GM21447 (cell line): ENCODE measurements at regions not wholly inside any gene's neighbourhood (a gene's known extent, or its start where the extent isn't known, plus 50 kb on each side); places are given as distances from the start of the nearest gene placed in this dataset.

Experiments used
- ATAC-seq: cut with Tn5 transposase; IDR thresholded peaks from one replicate; pipeline ENCODE4 v1.9.1; 2021; ENCODE audit not compliant: unreplicated experiment

- ATAC-seq: no peak
Measured at GRCh38 chr13:77480066-77480465, 55.4 kb upstream of the SCEL start.

- no peak for ATAC-seq
Measured at GRCh38 chr13:77479326-77479725, 56.2 kb upstream of the SCEL start.

- no peak for ATAC-seq
Measured at GRCh38 chr13:77477299-77477848, 58.1 kb upstream of the SCEL start.

DNA sequence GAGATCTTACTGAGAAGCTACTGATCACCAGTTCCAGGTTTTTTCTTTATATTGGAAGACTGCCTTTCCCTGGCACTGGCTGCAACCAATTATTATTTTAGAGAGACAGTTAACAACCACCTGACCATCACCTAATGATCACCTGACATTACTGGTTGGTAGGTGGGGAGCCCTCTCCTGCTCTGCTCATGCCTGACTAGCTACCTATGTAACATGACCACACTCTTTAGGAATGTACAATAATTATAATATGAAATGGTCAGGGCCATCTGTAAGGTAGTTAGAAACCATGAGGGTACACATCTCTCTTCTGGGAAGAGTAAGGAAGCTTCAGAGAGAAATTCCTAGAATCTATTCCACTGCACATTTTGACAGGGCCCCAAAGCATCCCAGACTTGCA, 59.0 kb upstream of the SCEL start:
- no peak for ATAC-seq

GRCh38 chr13:77475345-77476084, 60.0 kb upstream of the SCEL start:
- no peak for ATAC-seq

DNA sequence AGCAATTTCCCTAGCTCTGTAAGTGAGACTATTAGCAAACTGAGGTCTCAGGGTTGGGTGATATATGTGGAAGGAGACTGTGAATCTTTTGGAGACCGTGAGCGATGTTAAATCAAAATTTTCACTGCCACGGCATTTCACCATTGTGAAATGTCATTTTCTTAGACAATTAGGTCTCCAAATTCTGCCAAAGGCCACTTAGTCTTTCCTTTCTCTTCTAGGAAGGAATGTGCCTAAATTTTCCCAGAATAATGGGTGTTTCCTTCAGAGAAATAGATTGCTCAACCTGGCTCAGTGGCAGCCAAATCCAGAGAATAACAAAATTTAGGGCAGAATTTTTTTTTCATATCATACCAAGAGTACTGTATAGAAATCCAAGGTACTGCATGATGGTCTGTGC, 64.5 kb upstream of the SCEL start:
- no peak for ATAC-seq

GRCh38 chr13:77466753-77467422, 68.6 kb upstream of the SCEL start:
- ATAC-seq: no peak

GRCh38 chr13:77465603-77466195, 69.8 kb upstream of the SCEL start:
- ATAC-seq: no peak

- ATAC-seq: peak; percentile 79
Measured at GRCh38 chr13:77460195-77460594, 75.3 kb upstream of the SCEL start.

GRCh38 chr13:77459592-77459991, 75.9 kb upstream of the SCEL start:
- no peak for ATAC-seq

- ATAC-seq: no peak
Measured at GRCh38 chr13:77458736-77459135, 76.8 kb upstream of the SCEL start.

DNA sequence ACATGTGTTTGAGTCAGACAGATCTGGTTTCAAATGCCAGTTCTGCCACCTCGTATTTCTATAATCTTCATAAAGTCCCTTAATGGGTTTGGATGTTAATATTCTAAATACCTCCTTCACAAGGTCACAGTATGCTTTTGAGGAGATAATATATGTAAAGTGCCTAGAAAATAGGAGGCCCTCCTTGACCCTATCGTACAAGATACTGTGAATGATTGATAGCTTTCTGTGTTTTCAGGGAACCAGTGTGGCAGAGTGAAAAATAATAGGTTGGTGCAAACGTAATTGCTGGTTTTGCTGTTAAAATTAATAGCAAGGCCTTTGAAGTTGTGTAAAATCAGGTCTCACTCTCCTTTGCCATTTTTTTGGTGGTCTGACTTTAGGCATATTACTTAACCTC, 77.5 kb upstream of the SCEL start:
- no peak for ATAC-seq

DNA sequence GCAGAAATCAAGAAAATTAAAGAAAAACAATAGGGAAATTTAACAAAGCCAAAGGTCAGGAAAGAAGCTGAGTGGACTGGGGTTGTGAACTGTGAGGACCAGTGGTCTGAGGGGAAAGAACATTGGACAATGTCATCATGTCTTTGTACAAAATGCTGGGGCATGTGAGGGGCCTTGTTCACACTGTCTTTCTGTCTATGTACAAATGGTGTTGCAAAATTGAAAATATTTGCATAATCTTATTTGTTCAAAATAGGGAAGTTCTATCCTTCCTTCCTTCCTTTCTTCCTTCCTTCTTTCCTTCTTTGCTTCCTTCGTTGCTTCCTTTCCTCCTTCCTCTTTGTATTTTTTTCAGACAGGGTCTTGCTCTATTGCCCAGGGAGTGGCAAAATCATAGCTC, 79.2 kb upstream of the SCEL start:
- no peak for ATAC-seq

- no peak for ATAC-seq
Measured at GRCh38 chr13:77449265-77449664, 86.2 kb upstream of the SCEL start.

DNA sequence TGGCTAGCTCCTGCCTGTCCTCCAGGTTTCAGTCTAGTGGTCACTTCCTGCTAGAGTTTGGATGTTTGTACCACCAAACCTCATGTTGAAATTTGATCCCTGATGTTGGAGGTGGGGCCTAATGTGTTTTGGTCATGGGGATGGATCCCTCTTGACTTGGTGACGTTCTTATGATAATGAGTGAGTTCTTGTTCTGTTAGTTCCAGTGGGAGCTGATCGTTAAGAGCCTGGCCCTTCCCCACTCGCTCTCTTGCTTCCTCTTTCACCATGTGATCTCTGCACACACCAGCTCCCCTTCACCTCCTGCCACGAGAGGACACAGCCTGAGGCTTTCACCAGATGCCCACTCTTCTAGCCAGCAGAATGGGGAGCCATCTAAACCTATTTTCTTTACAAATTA, 86.8 kb upstream of the SCEL start:
- no peak for ATAC-seq

DNA sequence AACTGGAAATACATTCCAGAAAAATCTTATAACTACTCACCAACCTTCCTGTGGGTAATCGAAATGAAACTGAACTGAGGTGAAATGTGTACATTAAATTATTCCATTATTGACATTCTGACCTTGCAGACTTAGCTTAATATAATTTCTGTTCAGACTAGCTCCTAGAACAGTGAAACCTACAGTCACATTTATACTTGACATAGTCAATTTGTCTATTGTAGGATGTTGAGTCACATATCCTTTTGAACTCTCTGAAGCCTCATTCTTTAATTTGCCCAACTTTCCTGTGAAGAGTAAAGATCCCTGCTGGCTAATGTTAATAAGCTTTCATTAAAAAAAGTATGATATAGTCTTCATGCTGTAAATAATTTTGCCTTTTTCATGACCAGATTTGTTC, 92.0 kb upstream of the SCEL start:
- no peak for ATAC-seq

DNA sequence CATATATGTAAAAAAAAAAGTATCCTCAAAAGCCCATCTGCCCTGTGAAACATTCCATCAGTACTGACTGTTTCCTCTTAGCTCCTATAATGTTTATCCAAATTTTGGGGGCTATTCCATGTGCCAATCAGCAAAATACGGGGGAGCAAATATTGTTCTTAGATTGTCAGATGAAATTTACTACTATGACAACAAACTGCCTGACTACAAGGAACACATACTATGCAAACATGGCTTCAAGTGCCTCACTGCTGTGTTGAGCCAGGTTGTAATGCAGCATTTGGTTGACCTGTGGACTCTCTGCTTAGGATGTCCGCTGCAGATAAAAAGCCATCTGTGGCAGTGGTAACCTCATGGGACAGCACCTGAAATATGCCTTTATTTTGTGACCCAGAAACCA, 98.2 kb upstream of the SCEL start:
- ATAC-seq: no peak

- ATAC-seq: no peak
Measured at GRCh38 chr13:77434289-77434688, 101.2 kb upstream of the SCEL start.

DNA sequence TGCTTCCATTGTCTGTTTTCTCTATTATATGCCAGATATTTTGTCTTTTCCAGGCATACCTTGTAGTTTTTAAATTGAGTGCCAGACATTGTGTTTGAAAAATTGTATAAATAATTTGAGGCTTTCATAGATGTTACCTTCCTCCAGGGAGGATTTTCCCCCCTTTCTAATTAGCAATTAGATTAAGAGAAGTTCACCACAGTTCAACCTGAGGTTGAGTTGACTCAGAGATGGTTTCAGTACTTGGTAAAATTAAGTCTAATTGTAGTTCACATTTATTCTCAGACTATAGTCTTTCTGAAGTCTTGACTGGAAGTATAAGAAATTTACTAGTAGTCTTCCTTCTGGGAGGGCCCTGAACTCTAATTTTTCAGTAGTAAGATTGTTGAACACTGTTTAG, 104.1 kb upstream of the SCEL start:
- no peak for ATAC-seq

DNA sequence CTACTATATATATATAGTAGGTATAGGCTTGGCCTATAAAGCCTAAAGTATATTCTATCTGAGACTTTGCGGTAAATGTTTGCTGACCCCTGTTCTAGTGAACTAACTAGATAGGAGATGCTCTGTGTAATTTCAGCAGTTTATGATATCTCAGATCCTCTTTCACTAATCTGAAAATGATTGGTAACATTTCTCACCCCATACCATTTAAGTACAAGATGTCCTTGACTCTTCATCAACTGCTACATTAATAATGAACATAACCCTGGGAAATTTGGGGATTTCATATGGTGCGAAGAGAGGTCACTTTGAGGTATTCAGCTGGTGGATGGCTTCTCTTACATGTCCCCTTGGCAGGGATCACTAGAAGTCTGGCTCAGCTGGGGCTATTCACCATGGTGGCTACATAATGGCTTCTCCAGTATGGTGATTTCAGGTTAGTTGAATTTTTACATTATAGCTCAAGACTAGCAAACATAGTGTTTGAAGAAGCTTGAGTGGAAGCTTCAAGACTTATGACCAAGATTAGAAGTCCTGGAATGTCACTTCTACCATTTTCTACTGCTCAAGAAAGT, 103.6 kb upstream of the MYCBP2 start:
- ATAC-seq: peak; percentile 31

- ATAC-seq: peak; percentile 87
Measured at GRCh38 chr13:77429320-77430142, 102.6 kb upstream of the MYCBP2 start.
